ENCODE measurements at regions not wholly inside any gene's neighbourhood (a gene's known extent, or its start where the extent isn't known, plus 50 kb on each side); places are given as distances from the start of the nearest gene placed in this dataset.

DNA sequence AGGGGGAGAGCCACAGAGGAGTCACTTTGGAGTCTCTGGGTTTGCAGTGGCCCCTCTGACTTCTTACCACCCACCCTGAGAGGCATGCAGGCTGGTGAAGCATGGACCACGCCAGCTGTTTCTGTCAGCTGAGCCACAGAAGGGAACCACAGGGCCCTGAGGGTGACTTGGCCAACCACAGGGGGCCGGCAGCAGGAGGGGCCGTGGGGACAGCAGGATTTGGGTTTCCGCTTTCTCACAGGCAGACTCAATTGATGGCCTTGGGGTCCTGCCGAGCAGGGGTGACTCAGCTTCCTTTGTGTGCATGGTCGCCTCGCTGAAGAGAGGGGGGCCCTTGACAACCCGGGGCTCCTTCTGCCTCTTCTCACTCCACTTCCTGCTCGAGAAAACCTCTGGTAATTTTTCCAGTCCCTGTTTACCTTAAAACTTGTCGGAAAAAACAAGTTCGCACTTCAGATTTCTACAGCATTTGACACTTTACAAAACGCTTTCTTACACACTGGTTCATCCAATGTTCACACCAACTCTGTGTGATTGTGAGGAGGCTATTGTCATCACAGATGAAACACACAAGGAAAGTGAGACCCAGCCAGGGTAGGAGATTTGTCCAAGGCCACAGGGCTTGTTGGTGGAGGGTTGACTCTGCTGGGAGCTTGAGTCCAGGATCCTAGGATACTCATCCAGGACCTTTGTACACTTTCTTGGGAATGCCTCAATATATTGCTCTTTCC, 311.2 kb downstream of the LPIN1 start:
- TF ChIP-seq GATA3 (IDR thresholded peaks at IDR 0.05; ENCODE audit: low read depth, low read length) (no peak), GATA2 (IDR thresholded peaks at IDR 0.05; ENCODE audit: low read depth, low read length) (no peak)

DNA sequence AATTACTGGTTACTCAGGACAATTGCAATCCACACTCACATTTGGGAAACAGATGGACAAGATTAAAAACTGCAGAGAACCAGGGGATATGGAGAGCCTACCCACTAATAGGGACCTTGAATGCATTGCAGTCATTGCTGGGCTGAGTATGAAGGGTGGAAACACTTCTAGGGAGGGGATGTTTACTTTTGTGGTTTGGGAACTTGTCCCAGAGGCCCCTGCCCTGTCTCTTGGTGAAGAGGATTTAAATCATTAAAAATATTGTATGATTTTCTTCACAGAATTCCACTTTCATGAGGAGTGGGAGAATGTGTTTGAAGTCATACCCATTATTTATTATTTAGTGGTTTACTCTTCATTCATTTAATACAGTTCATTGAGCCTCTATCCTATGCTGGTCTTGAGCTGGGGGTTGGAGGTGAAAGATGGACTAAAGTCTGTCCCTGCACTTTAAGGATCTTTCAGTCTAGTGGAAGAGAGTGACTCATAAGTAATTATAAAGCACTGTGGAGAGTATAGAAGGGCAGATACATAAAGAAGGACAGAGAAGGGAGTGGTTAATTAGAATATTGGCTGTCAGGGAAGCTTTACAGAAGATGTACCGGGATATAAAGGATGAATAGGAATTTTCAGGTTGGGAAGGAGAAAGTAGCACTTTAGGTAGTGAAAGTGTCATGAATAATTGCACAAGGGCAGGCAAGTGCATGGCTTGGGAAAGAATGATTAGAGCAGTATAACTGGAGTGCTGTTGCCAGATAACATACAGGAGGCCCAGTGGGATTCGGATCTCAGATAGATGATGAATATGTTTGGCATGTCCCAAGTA, 313.4 kb downstream of the LPIN1 start:
- no peak for TF ChIP-seq GATA3 (IDR thresholded peaks at IDR 0.05; ENCODE audit: low read depth, low read length)
- TF ChIP-seq GATA2 (IDR thresholded peaks at IDR 0.05; ENCODE audit: low read depth, low read length): no peak

GRCh38 chr2:12060886-12061285, 314.5 kb downstream of the LPIN1 start:
- no peak for TF ChIP-seq GATA3 (IDR thresholded peaks at IDR 0.05; ENCODE audit: low read depth, low read length)
- TF ChIP-seq GATA2 (IDR thresholded peaks at IDR 0.05; ENCODE audit: low read depth, low read length): no peak

- no peak for TF ChIP-seq GATA3 (IDR thresholded peaks at IDR 0.05; ENCODE audit: low read depth, low read length)
- TF ChIP-seq GATA2 (IDR thresholded peaks at IDR 0.05; ENCODE audit: low read depth, low read length): no peak
These were observed 315.0 kb downstream of the LPIN1 start for GRCh38 chr2:12061286-12062052.

DNA sequence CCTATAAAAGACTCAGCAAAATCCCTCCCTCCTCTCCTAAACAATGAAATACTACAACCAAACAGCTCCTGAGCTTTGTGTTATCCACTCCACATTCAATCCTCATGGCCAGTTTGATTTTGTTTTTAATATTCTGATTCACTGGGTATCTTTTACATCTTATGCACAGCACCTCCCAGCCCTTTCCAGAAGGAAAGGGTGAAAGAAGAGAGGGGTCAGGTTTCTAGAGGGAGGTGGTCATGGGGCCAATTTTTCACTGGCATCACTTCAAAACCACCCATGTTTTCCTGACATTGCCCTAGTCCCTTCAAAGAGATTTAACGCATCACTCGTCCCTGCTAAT, 315.6 kb downstream of the LPIN1 start:
- no peak for TF ChIP-seq GATA3 (IDR thresholded peaks at IDR 0.05; ENCODE audit: low read depth, low read length)
- no peak for TF ChIP-seq GATA2 (IDR thresholded peaks at IDR 0.05; ENCODE audit: low read depth, low read length)

DNA sequence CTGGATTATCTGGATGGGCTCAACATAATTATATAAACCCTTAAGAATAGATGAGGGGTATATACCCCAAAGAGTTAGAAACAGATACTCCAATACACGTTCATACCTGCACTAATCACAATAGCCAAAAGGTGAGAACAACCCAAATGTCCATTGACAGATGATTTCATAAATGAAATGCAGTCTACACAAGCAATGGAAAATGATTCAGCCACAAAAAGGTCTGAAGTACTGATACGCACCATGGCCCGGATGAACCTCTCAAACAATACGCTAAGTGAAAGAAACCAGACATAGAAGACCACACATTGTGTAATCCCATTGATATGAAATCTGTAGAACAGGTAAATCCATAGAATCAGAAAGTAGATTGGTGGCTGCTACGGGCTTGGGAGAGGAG, 316.8 kb downstream of the LPIN1 start:
- TF ChIP-seq GATA3 (IDR thresholded peaks at IDR 0.05; ENCODE audit: low read depth, low read length) (no peak), GATA2 (IDR thresholded peaks at IDR 0.05; ENCODE audit: low read depth, low read length) (no peak)

- TF ChIP-seq GATA2 (IDR thresholded peaks at IDR 0.05; ENCODE audit: low read depth, low read length) (no peak), GATA3 (IDR thresholded peaks at IDR 0.05; ENCODE audit: low read depth, low read length) (no peak)
These were observed 317.7 kb downstream of the LPIN1 start for GRCh38 chr2:12064153-12064552.

DNA sequence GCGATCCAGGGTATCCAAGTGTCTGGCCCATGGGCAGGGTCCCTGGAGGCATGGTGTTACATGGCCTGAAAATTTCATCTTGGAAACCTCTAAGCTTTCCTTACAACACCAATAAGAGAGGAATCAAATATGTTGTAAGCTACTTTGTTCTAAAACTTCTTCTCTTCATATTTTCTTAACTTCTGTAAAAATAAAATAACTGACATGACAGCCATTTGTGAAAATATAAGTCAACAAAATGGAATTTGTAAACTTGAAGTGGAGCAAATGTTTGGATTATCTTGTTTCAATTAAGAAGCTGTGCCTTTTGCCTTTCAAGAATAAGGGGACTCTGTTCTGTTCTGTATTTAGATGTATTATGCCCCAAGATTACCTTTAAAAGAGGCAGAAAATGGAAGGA, 319.7 kb downstream of the LPIN1 start:
- TF ChIP-seq GATA3 (IDR thresholded peaks at IDR 0.05; ENCODE audit: low read depth, low read length): no peak
- no peak for TF ChIP-seq GATA2 (IDR thresholded peaks at IDR 0.05; ENCODE audit: low read depth, low read length)

DNA sequence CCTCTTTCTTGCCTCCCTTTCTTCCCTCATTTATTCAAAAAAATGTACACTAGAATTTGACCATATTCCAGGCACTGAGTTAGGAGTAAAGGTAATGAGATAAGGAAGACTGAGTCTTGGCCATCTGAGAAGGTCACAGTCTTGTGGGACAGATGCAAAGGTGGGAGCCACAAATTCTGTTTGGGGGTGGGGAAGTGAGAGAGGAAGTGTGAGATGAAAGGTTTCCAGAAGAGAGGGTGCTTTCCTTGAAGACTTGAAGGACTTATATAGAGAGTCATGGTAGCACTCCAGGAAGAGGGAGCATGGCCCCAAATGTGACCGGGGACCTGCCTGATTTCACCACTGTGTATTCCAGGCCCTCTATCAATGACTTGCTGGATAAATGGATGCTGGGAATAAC, 320.6 kb downstream of the LPIN1 start:
- TF ChIP-seq GATA3 (IDR thresholded peaks at IDR 0.05; ENCODE audit: low read depth, low read length): no peak
- no peak for TF ChIP-seq GATA2 (IDR thresholded peaks at IDR 0.05; ENCODE audit: low read depth, low read length)

DNA sequence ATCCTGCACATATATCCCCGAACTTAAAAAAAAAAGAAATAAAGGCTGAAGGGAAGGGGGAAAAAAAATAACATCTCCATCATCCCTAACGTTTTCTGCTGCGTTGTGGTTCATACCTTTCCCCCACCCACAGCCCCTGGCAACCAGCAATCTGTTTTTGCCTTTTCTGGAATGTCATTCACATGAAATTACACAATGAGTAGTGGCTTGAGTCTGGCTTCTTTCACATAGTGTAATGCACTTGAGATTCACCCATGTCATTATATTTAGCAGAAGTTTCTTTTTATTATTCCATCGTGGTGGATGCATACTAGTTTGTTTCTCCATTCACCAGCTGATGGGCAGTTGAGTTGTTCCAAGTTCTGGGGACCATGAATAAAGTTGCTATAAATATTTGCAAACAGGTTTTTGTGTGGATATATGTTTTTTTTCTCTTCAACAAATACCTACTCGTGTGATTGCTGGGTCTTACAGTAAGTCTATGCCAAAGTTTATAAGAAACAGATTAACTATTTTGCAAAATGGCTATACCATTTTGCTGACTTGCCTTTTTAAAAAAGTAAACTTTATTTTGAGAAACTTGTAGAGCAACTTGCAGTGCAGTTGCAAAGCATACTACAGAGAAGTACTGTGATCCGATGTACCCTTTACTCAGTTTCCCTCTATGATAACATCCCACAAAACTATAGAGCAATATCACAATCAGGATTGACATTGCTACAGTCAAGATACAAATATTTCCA, 322.5 kb downstream of the LPIN1 start:
- TF ChIP-seq GATA3 (IDR thresholded peaks at IDR 0.05; ENCODE audit: low read depth, low read length) (no peak), GATA2 (IDR thresholded peaks at IDR 0.05; ENCODE audit: low read depth, low read length) (no peak)

DNA sequence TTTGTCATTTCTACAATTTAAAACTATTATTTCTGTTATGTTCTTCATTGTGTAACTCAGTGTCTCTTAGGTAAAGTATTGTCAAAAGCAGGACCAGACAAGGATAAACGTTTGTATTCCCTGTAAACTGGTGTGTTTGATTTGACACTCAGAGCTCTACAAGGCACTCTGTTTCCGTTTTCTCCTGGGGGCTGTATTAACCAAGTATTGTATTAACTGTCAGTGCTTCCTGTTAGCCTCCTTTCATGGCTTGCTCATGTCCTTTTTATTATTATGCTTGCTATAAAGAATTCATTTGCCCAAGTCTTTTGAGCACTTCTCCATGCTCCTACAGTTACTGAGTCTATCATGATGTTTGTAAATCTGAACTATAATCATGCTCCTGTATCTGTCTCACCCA, 323.7 kb downstream of the LPIN1 start:
- no peak for TF ChIP-seq GATA2 (IDR thresholded peaks at IDR 0.05; ENCODE audit: low read depth, low read length)

DNA sequence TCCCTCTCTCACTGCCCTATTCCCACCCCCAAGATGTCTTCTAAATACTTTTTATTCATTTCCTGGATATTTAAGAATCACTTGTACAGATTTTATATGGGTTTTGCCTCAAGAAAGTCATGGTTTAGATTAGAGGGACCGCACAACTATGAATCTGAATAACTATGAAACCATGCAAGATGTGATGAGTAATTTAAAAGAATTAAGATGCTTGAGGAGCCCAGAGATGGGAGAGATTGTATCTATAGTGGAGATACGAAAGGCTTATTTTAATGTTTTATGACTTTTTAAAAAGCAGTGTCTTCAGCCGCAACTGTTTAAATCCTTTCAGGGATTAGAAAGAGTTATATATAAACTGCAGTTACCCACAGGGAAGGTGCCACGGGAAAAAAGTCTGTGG, 324.1 kb downstream of the LPIN1 start:
- TF ChIP-seq GATA2 (IDR thresholded peaks at IDR 0.05; ENCODE audit: low read depth, low read length) (no peak), GATA3 (IDR thresholded peaks at IDR 0.05; ENCODE audit: low read depth, low read length) (no peak)

DNA sequence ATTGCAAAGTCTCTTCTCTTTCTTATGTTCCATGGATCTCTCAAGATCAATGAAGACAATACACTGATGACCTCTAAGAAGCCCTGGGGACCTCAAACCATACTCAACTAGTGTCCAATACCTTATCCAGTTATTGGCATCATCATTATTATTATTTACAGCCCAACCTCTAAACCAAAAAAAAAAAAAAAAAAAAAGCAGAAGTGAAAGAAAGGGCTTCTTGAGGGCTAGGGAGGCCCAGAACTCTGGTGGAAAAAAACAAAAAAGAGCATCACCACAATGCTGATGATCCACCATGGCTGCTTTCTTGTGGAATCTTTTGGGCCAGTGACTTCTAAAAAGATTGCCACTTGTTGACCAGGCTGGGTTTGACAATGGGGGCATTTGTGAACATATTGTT, 324.9 kb downstream of the LPIN1 start:
- TF ChIP-seq GATA3 (IDR thresholded peaks at IDR 0.05; ENCODE audit: low read depth, low read length) (no peak), GATA2 (IDR thresholded peaks at IDR 0.05; ENCODE audit: low read depth, low read length) (no peak)

Measured in SH-SY5Y (cell line).